Gastrocnemius medialis (tissue), 4 donors: ENCODE measurements at regions not wholly inside any gene's neighbourhood (a gene's known extent, or its start where the extent isn't known, plus 50 kb on each side); places are given as distances from the start of the nearest gene placed in this dataset.

Experiments
- POLR2A ChIP-seq, 2 donors: fragments of 450-650 bp; IDR thresholded peaks; one replicate each; pipeline ENCODE4 v1.6.1; 2017; ENCODE audit warnings: antibody characterized with exemption in 2 of 2, mild to moderate bottlenecking in 2 of 2, moderate library complexity in 2 of 2
- TF ChIP-seq, protein P1 (sequence below), 5 experiments: fragments of 450-650 bp in 3 of 5; fragments of 200-600 bp in 2 of 5; sonication (generic) in 2 of 5; IDR thresholded peaks in 4 of 5; conservative IDR thresholded peaks in 1 of 5; 1 replicate in 4 of 5; 2 replicates in 1 of 5; pipeline ENCODE4 v1.5.1; 2016 to 2019; ENCODE audit warnings: antibody characterized with exemption in 5 of 5, mild to moderate bottlenecking in 3 of 5, moderate library complexity in 3 of 5

DNA sequence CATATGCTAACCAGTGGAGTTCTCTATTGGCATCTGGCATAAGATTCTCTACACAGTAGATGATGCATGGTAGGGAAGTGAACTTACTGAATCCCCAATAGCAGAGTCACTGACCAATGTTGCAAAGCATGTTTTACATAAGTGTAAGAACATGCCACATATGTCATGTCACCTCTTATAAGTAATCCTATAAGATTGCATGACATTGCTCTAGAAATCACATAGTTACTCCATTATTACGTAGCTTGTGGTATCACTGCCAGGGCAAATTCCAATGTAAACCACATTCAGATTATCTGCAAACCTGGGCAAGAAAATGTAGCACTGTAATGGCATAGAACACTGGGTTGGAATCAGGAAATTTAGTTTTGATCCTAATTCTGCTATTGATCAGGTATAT lies 198.2 kb upstream of the UMPS start:
- TF ChIP-seq, protein P1, sequence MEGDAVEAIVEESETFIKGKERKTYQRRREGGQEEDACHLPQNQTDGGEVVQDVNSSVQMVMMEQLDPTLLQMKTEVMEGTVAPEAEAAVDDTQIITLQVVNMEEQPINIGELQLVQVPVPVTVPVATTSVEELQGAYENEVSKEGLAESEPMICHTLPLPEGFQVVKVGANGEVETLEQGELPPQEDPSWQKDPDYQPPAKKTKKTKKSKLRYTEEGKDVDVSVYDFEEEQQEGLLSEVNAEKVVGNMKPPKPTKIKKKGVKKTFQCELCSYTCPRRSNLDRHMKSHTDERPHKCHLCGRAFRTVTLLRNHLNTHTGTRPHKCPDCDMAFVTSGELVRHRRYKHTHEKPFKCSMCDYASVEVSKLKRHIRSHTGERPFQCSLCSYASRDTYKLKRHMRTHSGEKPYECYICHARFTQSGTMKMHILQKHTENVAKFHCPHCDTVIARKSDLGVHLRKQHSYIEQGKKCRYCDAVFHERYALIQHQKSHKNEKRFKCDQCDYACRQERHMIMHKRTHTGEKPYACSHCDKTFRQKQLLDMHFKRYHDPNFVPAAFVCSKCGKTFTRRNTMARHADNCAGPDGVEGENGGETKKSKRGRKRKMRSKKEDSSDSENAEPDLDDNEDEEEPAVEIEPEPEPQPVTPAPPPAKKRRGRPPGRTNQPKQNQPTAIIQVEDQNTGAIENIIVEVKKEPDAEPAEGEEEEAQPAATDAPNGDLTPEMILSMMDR (IDR thresholded peaks at IDR 0.05 in 4 of 5, conservative IDR thresholded peaks at IDR 0.05 in 1 of 5) = no peak
- no peak for TF ChIP-seq POLR2A (IDR thresholded peaks at IDR 0.05)
